ENCODE measurements at regions not wholly inside any gene's neighbourhood (a gene's known extent, or its start where the extent isn't known, plus 50 kb on each side); places are given as distances from the start of the nearest gene placed in this dataset.

GRCh38 chr1:232223183-232223708 is 406.7 kb downstream of the SIPA1L2 start:
- Histone ChIP-seq H3K4me3 (no peak overlapping the region), H3K27me3 (no peaks in the 10 kb centered on the region)
- intact Hi-C loops (cut with DNase I; ENCODE audit: low total_unique reads) = no loop called here

GRCh38 chr1:232222614-232223013 is 407.3 kb downstream of the SIPA1L2 start:
- Histone ChIP-seq H3K27me3 (no peaks in the 10 kb centered on the region), H3K4me3 (no peak overlapping the region), H3K9me3 (no peaks in the 10 kb centered on the region), H3K4me1 (no peaks in the 10 kb centered on the region), H3K36me3 (no peaks in the 10 kb centered on the region), H3K27ac (no peak overlapping the region)
- intact Hi-C loops (cut with DNase I; ENCODE audit: low total_unique reads) = no loop called here
- TF ChIP-seq CTCF (IDR thresholded peaks at IDR 0.05) = no peak
- DNase-seq = no peak

More at GRCh38 chr1:232223183-232223708, 406.7 kb downstream of the SIPA1L2 start:
- Histone ChIP-seq H3K27ac (no peak overlapping the region), H3K9me3 (no peaks in the 10 kb centered on the region), H3K4me1 (no peaks in the 10 kb centered on the region), H3K36me3 (no peaks in the 10 kb centered on the region)
- TF ChIP-seq CTCF (IDR thresholded peaks at IDR 0.05) = no peak
- no peak for DNase-seq

DNA sequence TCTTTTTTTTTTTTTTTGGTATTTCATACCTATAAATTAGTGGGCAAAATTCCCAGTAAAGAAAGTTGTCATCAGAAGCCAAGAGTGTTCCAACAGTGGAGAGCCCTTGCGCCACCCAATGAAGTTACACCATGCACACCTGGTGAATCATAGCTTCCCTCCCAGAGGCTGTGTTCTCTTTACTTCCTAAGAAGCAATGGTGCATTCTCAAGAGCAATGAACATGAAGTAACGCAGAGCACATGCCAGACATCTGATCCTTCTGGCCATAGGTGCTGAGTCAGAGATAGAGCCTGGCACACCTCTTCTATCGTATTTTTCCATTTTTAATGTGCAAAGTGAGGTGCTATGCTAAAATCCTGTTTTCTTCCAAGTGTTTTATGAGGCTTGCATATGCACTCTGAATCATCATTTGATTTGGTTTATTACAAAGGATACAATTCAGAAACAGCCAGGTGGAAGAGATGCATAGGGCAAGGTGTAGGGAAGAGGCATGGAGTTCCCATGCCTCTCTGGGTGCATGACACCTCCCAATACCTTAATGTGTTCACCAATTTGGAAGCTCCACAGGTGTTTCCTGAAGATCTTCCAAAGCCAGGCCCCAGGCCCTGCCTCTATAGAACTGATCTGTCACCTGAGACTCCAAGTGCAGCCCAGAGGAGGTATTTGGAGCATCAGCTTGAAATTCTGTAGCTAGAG is 408.0 kb downstream of the SIPA1L2 start:
- H3K4me3 ChIP-seq = no peak overlapping the region
- no peaks in the 10 kb centered on the region for H3K9me3 ChIP-seq
- no peaks in the 10 kb centered on the region for H3K36me3 ChIP-seq
- no peak for DNase-seq
- intact Hi-C loops (cut with DNase I; ENCODE audit: low total_unique reads) = no loop called here
- no peak overlapping the region for H3K27ac ChIP-seq
- H3K27me3 ChIP-seq = no peaks in the 10 kb centered on the region
- no peaks in the 10 kb centered on the region for H3K4me1 ChIP-seq
- TF ChIP-seq CTCF (IDR thresholded peaks at IDR 0.05) = no peak

DNA sequence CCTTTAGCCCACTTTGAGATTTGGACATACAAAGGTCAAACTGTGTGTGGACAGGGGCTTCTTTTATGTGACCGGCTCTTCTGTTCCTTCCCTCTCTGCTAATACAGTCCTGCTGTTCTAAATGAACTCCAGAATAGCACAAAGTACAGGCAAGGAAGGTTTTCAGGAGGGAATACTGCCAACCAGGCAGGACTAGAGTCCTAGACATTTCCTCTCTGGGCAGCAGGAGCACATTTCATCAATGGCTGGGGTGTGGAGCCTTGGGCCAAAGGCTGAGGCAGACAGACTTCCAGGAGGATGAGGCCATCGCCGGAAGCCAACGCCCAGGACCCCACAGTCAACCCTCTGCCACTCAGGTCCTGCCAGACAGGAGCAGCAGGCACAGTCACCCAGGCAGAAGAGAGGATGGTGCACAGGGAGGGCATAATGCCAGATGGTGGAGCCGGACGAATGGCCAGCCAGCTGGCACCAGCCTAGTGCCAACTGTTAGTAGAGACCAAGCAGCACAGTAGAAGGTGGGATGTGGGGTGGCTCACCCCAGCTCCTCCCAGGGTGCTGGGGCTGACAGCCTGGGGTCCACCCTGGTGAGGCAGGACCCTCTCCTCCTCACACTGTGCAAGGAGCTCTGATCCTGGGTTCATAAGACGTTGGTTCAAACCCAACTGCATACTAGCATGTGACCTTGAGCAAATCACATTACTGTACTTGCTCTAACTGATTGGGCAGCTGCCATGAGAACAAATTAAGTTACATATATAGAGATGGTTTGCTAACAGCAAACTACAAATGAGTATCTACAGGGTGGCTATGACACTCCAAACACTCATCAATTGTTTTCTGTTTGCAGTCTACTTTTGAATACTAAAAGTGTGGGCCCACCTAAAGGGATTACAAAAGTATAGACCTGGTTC is 410.7 kb downstream of the SIPA1L2 start:
- TF ChIP-seq CTCF (IDR thresholded peaks at IDR 0.05) = no peak
- DNase-seq = no peak
- Histone ChIP-seq H3K4me3 (no peak overlapping the region), H3K36me3 (no peaks in the 10 kb centered on the region), H3K9me3 (no peaks in the 10 kb centered on the region), H3K4me1 (no peaks in the 10 kb centered on the region), H3K27me3 (no peaks in the 10 kb centered on the region), H3K27ac (no peak overlapping the region)
- intact Hi-C loops (cut with DNase I; ENCODE audit: low total_unique reads) = no loop called here

DNA sequence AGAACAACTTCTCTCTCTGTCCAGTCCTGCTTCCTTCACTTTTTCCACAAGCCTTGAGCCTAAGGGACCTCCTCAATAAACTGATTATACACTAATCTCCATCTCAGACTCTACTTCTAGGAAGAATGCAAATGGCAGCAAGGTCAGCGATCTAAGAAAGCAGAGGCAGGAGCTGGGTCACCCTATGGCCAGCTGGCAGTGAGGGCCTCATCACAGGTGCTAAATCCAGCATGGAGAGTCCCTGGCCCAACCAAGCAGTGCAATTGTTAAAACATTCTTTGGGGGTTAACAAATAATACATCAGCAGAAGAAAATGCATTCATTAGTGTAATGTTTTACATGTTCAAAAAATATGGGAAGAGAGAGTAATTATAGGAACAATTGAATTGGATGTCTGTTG is 416.0 kb downstream of the SIPA1L2 start:
- no peaks in the 10 kb centered on the region for H3K36me3 ChIP-seq
- no peak for DNase-seq
- no peak for TF ChIP-seq CTCF (IDR thresholded peaks at IDR 0.05)

More for the DNA sequence above, 416.0 kb downstream of the SIPA1L2 start:
- H3K9me3 ChIP-seq = no peaks in the 10 kb centered on the region
- intact Hi-C loops (cut with DNase I; ENCODE audit: low total_unique reads) = no loop called here
- H3K4me3 ChIP-seq = no peak overlapping the region
- no peaks in the 10 kb centered on the region for H3K4me1 ChIP-seq
- no peaks in the 10 kb centered on the region for H3K27me3 ChIP-seq
- no peak overlapping the region for H3K27ac ChIP-seq

All from tibial artery (tissue), 4 donors.